ENCODE measurements at regions not wholly inside any gene's neighbourhood (a gene's known extent, or its start where the extent isn't known, plus 50 kb on each side); places are given as distances from the start of the nearest gene placed in this dataset.

- TF ChIP-seq POLR2AphosphoS5 (IDR thresholded peaks at IDR 0.05; ENCODE audit: low read depth, low read length) (no peak), POLR2A (IDR thresholded peaks at IDR 0.05; ENCODE audit: low read depth, low read length) (no peak), PAX5 (IDR thresholded peaks at IDR 0.05; ENCODE audit: insufficient read depth, low read length, severe bottlenecking) (no peak), TAF1 (IDR thresholded peaks at IDR 0.05; ENCODE audit: low read depth, low read length) (no peak), SPI1 (IDR thresholded peaks at IDR 0.05; ENCODE audit: low read depth, low read length) (no peak), POU2F2 (IDR thresholded peaks at IDR 0.05; ENCODE audit: low read depth, low read length) (no peak)
Observed at GRCh38 chr10:129294944-129295343, 172.1 kb upstream of the MGMT start.

All from GM12891 (cell line).